Brain microvascular endothelial cell (primary cell): ENCODE measurements at regions not wholly inside any gene's neighbourhood (a gene's known extent, or its start where the extent isn't known, plus 50 kb on each side); places are given as distances from the start of the nearest gene placed in this dataset.
"Not testable (repeated sequence)": the region's sequence is repeated elsewhere in the genome, so short reads cannot be mapped to it uniquely, and the experiment has no call there.

Source experiments
- DNase-seq: peaks from one replicate; pipeline ENCODE4 v3.0.0-alpha.2; 2020
- H3K27ac ChIP-seq: fragments of 250-450 bp; sonication (Bioruptor Pico); 2 replicates; pipeline ENCODE4 v1.5.1; 2020; ENCODE audit warnings: mild to moderate bottlenecking, moderate library complexity
- H3K27me3 ChIP-seq: fragments of 250-450 bp; sonication (Bioruptor Pico); replicated peaks from 2 replicates; pipeline ENCODE4 v1.5.1; 2020; ENCODE audit warnings: mild to moderate bottlenecking
- H3K36me3 ChIP-seq: fragments of 250-450 bp; sonication (Bioruptor Pico); replicated peaks from 2 replicates; pipeline ENCODE4 v1.5.1; 2020; ENCODE audit warnings: mild to moderate bottlenecking
- H3K4me3 ChIP-seq: 2 replicates; pipeline ENCODE4 v1.5.1; 2011; ENCODE audit warnings: low read depth, mild to moderate bottlenecking, control low read depth, low read length, moderate library complexity
- CTCF ChIP-seq: IDR thresholded peaks from 2 replicates; pipeline ENCODE4 v1.5.1; 2011; ENCODE audit warnings: low read depth, mild to moderate bottlenecking, moderate library complexity, low read length, control low read depth, inconsistent platforms; ENCODE audit errors: missing control alignments
- in situ Hi-C: cut with HindIII; loops from 2 replicates; pipeline ENCODE4 v1.10.0; 2017; ENCODE audit warnings: low sequenced_read_pairs, low pct_ligation_motif_present

- Histone ChIP-seq H3K4me3 (no peak overlapping the region), H3K27ac (no peak overlapping the region), H3K27me3 (no peaks in the 10 kb centered on the region), H3K36me3 (no peaks in the 10 kb centered on the region)
- DNase-seq = no peak
- in situ Hi-C loops = no loop called here
- no peak for TF ChIP-seq CTCF
Observed at GRCh38 chr5:57635146-57635777, 152.7 kb upstream of the ACTBL2 start.

- no peak overlapping the region for H3K27ac ChIP-seq
- DNase-seq = no peak
- in situ Hi-C loops = no loop called here
- TF ChIP-seq CTCF = no peak
- no peaks in the 10 kb centered on the region for H3K36me3 ChIP-seq
- H3K4me3 ChIP-seq = no peak overlapping the region
- no peaks in the 10 kb centered on the region for H3K27me3 ChIP-seq
Observed at GRCh38 chr5:57632937-57633336, 150.3 kb upstream of the ACTBL2 start.

GRCh38 chr5:57631139-57631538 lies 148.5 kb upstream of the ACTBL2 start:
- H3K4me3 ChIP-seq, H3K27ac ChIP-seq, H3K36me3 ChIP-seq, in situ Hi-C loops, DNase-seq, H3K27me3 ChIP-seq: not testable (repeated sequence)

GRCh38 chr5:57627661-57628060 lies 145.1 kb upstream of the ACTBL2 start:
- Histone ChIP-seq H3K27ac (no peak overlapping the region), H3K4me3 (no peak overlapping the region), H3K36me3 (no peaks in the 10 kb centered on the region), H3K27me3 (no peaks in the 10 kb centered on the region)
- in situ Hi-C loops = no loop called here
- no peak for TF ChIP-seq CTCF
- DNase-seq = no peak

DNA sequence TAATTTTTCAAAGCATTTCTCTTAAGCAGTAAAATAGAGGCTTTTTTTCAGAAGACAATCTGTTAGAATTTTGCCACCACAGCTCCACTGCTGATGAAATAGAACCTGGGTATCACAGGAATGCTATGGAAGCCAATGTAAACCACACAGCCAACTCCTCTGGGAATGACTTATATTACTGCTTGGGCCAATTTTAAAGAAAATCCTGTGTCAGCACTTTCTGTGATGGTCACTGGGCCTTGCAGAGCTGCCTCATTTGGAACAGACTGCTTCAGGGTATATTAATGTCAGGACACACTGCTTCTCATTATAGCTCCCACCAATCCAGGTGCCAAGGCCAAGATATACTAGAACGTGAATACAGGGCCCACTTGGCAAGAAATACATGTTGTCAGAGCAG lies 144.1 kb upstream of the ACTBL2 start:
- no peak for TF ChIP-seq CTCF
- no peak for DNase-seq
- in situ Hi-C loops = no loop called here
- Histone ChIP-seq H3K4me3 (no peak overlapping the region), H3K27ac (no peak overlapping the region), H3K36me3 (no peaks in the 10 kb centered on the region), H3K27me3 (no peaks in the 10 kb centered on the region)

DNA sequence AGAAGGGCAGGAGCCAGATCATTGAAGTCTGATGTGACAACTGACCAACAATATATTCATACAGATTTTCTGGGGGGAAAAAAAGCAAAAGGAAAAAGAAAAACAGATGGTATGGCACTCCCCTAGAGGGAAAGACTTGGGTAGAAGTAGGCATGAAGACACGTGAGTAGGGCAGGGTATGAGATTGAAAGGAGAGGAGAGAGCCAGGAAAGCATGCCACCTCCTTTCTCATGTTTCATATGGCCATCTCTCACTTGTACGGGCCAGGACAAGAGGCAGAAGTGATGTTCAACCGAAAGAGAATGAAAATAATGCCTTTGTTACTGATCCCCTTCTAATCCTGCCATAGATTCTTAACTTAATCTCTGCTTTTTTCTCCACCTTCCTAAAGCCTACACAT lies 139.0 kb upstream of the ACTBL2 start:
- no peak overlapping the region for H3K27ac ChIP-seq
- H3K36me3 ChIP-seq = no peaks in the 10 kb centered on the region
- no peak for TF ChIP-seq CTCF
- in situ Hi-C loops = no loop called here
- DNase-seq = no peak
- no peak overlapping the region for H3K4me3 ChIP-seq
- no peaks in the 10 kb centered on the region for H3K27me3 ChIP-seq
